Esophagus squamous epithelium (tissue), 5 donors: ENCODE measurements at regions not wholly inside any gene's neighbourhood (a gene's known extent, or its start where the extent isn't known, plus 50 kb on each side); places are given as distances from the start of the nearest gene placed in this dataset.
"Not testable (repeated sequence)": the region's sequence is repeated elsewhere in the genome, so short reads cannot be mapped to it uniquely, and the experiment has no call there.

Experiments used
- DNase-seq: peaks from one replicate; lab custom pipeline; 2025; lab: John Stamatoyannopoulos, UW
- H3K27ac ChIP-seq, 4 donors: fragments of 200-600 bp; sonication (generic); one replicate each; pipeline ENCODE4 v1.5.1; 2016 to 2019; ENCODE audit warnings: mild to moderate bottlenecking in 1 of 4
- H3K27me3 ChIP-seq, 4 donors: fragments of 200-600 bp; sonication (generic); 1 replicate in 3 of 4; 2 replicates in 1 of 4; pipeline versions ENCODE4 v1.5.1 to v1.6.0; 2017 to 2021; ENCODE audit warnings: antibody characterized with exemption in 1 of 4
- H3K36me3 ChIP-seq, 3 donors: fragments of 200-600 bp; sonication (generic); one replicate each; pipeline ENCODE4 v1.5.1; 2016 to 2019
- H3K4me1 ChIP-seq, 3 donors: fragments of 200-600 bp; sonication (generic); one replicate each; pipeline ENCODE4 v1.5.1; 2017 to 2019
- H3K4me3 ChIP-seq, 4 donors: fragments of 200-600 bp; sonication (generic); 1 replicate in 3 of 4; 2 replicates in 1 of 4; pipeline ENCODE4 v1.5.1; 2016 to 2019; ENCODE audit warnings: mild to moderate bottlenecking in 2 of 4, moderate library complexity in 1 of 4
- H3K9me3 ChIP-seq, 3 donors: fragments of 200-600 bp; sonication (generic); one replicate each; pipeline ENCODE4 v1.5.1; 2016 to 2019
- POLR2A ChIP-seq, 4 donors: fragments of 450-650 bp; IDR thresholded peaks; one replicate each; pipeline ENCODE4 v1.6.1; 2017; ENCODE audit warnings: antibody characterized with exemption in 4 of 4, mild to moderate bottlenecking in 4 of 4, moderate library complexity in 3 of 4
- WGBS, 2 donors: methylation state at CpG; one replicate each; pipeline ENCODE4 v1.1.5; 2018; 5-methylcytosine and 5-hydroxymethylcytosine counted together
- intact Hi-C: fragments of 100-400 bp; cut with DNase I; formaldehyde crosslinking; loops from one replicate; pipeline ENCODE4 v1.15.0; 2022
- TF ChIP-seq, protein P1 (sequence below), 6 experiments: fragments of 450-650 bp in 4 of 6; fragments of 200-600 bp in 2 of 6; sonication (generic) in 2 of 6; IDR thresholded peaks; one replicate each; pipeline ENCODE4 v1.5.1; 2016 to 2019; ENCODE audit warnings: antibody characterized with exemption in 6 of 6, mild to moderate bottlenecking in 4 of 6, moderate library complexity in 4 of 6
- donor health status: DM: yes; HTN: yes; CAD: no.

DNA sequence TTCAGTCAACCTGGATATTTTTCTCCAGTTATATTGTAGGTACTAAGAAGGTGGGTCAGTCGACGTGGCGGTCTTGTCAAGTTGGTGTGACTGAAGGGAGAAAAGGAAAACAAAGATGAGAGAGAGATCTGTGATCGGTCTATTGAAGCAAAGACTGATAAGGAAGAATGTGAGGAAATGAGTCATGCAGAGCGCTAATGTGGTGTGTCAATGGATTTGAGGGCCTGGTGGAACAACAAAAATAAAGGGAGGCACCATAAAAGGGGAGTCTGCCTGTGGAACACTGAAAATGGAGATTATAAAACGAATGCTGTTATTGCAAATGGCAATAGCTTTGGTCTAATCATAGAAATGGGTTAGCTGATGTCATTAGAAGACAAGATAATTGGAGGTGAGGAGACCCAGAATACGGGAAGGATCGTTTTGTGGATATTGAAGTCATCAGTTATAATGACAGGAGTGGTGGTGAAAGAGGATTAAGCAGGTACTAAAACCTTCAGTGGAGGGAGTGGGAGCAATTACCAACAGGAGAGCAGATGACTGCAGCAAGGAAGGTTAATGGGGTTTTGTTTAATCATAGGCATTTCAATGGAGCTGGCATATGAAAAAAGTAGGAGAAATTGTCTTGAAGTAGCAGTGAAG, 599.1 kb upstream of the FSHR start:
- Histone ChIP-seq H3K4me3 (no peak overlapping the region), H3K9me3 (no peaks in the 10 kb centered on the region), H3K4me1 (no peaks in the 10 kb centered on the region), H3K27me3 (no peaks in the 10 kb centered on the region), H3K27ac (no peak overlapping the region), H3K36me3 (no peaks in the 10 kb centered on the region)
- no peak for DNase-seq
- intact Hi-C loops, result no loop called here
- no peak for TF ChIP-seq POLR2A (IDR thresholded peaks at IDR 0.05)
- TF ChIP-seq, protein P1, sequence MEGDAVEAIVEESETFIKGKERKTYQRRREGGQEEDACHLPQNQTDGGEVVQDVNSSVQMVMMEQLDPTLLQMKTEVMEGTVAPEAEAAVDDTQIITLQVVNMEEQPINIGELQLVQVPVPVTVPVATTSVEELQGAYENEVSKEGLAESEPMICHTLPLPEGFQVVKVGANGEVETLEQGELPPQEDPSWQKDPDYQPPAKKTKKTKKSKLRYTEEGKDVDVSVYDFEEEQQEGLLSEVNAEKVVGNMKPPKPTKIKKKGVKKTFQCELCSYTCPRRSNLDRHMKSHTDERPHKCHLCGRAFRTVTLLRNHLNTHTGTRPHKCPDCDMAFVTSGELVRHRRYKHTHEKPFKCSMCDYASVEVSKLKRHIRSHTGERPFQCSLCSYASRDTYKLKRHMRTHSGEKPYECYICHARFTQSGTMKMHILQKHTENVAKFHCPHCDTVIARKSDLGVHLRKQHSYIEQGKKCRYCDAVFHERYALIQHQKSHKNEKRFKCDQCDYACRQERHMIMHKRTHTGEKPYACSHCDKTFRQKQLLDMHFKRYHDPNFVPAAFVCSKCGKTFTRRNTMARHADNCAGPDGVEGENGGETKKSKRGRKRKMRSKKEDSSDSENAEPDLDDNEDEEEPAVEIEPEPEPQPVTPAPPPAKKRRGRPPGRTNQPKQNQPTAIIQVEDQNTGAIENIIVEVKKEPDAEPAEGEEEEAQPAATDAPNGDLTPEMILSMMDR (IDR thresholded peaks at IDR 0.05), result no peak
- 61 to 67% methylated on average over 8 of the region's 8 CpGs for WGBS, 2 donors

DNA sequence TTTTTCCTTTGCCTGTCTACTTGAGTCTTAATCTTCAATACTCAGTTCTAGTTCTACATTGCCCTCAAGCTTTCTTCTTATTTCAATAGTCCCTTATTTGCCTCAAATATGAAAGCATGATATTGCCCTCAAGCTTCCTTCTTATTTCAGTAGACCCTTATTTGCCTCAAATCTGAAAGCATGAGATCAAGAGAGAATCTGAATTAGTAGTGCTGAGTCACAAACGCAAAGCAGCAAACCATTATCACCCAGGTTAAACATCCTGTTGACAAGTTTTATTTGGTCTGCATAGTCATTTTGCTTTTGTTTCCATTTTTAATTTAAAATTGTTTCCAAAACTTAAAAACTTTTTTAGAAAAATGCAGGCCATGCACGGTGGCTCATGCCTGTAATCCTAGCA, 583.3 kb upstream of the FSHR start:
- H3K4me1 ChIP-seq, result no peaks in the 10 kb centered on the region
- H3K27me3 ChIP-seq, result no peaks in the 10 kb centered on the region
- WGBS, 2 donors, result 76 to 81% methylated on average over 2 of the region's 2 CpGs
- no peak overlapping the region for H3K4me3 ChIP-seq
- intact Hi-C loops, result no loop called here
- no peak for DNase-seq
- no peaks in the 10 kb centered on the region for H3K36me3 ChIP-seq
- no peak for TF ChIP-seq POLR2A (IDR thresholded peaks at IDR 0.05)
- TF ChIP-seq, protein P1 (IDR thresholded peaks at IDR 0.05), result no peak
- no peak overlapping the region for H3K27ac ChIP-seq
- H3K9me3 ChIP-seq, result no peaks in the 10 kb centered on the region

GRCh38 chr2:49732924-49733323, 578.6 kb upstream of the FSHR start:
- H3K27ac ChIP-seq, H3K4me1 ChIP-seq, DNase-seq, H3K9me3 ChIP-seq, H3K4me3 ChIP-seq, H3K36me3 ChIP-seq, H3K27me3 ChIP-seq, intact Hi-C loops: not testable (repeated sequence)
- WGBS, 2 donors, result 82 to 90% methylated on average over 4 of the region's 4 CpGs

DNA sequence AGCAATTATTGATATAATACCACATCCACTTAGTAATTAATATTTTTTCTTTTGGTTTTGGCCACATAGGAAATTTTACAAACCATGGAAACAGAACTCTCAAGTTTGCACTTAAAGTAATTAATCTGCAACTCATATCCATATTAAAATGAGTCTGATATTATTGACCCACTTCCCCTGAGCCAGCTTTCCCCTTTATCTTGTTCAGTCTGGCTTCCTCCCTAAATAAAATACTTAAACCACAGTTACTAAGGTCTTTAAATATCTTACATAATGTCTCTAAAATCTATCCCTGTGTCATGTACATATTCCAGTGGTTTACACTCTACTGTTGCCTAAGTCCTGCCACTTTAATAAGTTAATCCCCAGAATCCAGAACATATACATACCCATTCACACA, 564.9 kb upstream of the FSHR start:
- DNase-seq, result no peak
- TF ChIP-seq, protein P1 (IDR thresholded peaks at IDR 0.05), result no peak
- no peak for TF ChIP-seq POLR2A (IDR thresholded peaks at IDR 0.05)
- H3K36me3 ChIP-seq, result no peaks in the 10 kb centered on the region
- intact Hi-C loops, result no loop called here
- H3K4me3 ChIP-seq, result no peak overlapping the region
- no peaks in the 10 kb centered on the region for H3K9me3 ChIP-seq
- no peaks in the 10 kb centered on the region for H3K4me1 ChIP-seq
- H3K27me3 ChIP-seq, result no peaks in the 10 kb centered on the region
- no peak overlapping the region for H3K27ac ChIP-seq

DNA sequence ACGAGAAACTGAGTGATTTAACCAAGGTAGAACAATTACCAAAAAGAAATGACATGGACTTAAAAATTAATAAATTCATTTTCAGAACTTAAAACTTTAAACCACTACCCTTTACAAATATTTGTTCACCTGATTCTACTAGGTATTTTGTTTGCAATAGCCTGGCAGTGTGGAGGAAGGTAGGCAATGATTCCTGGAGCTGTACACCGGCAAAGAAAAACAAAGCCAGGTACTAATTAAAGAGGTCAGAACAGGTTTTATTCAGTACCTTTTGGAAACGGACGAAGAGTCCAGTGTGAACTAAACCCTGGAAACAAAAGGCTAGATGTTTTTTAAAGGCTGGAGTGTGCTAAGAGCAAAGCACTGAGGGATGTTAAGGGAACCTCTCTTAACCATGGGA, 561.3 kb upstream of the FSHR start:
- TF ChIP-seq, protein P1 (IDR thresholded peaks at IDR 0.05), result no peak
- no peak for TF ChIP-seq POLR2A (IDR thresholded peaks at IDR 0.05)
- Histone ChIP-seq H3K27ac (no peak overlapping the region), H3K4me3 (no peak overlapping the region), H3K36me3 (no peaks in the 10 kb centered on the region), H3K4me1 (no peaks in the 10 kb centered on the region), H3K27me3 (no peaks in the 10 kb centered on the region), H3K9me3 (no peaks in the 10 kb centered on the region)
- no peak for DNase-seq
- intact Hi-C loops, result no loop called here
- 49 to 73% methylated on average over 4 of the region's 4 CpGs for WGBS, 2 donors

GRCh38 chr2:49714454-49714853, 560.1 kb upstream of the FSHR start:
- no peak overlapping the region for H3K27ac ChIP-seq
- TF ChIP-seq POLR2A (IDR thresholded peaks at IDR 0.05), result no peak
- TF ChIP-seq, protein P1 (IDR thresholded peaks at IDR 0.05), result no peak
- no peaks in the 10 kb centered on the region for H3K4me1 ChIP-seq
- WGBS, 2 donors, result 41 to 49% methylated on average over 2 of the region's 2 CpGs
- H3K4me3 ChIP-seq, result no peak overlapping the region
- no peaks in the 10 kb centered on the region for H3K27me3 ChIP-seq
- DNase-seq, result no peak
- intact Hi-C loops, result no loop called here
- H3K9me3 ChIP-seq, result no peaks in the 10 kb centered on the region
- no peaks in the 10 kb centered on the region for H3K36me3 ChIP-seq
